HG03139 (cell line): ENCODE measurements at regions not wholly inside any gene's neighbourhood (a gene's known extent, or its start where the extent isn't known, plus 50 kb on each side); places are given as distances from the start of the nearest gene placed in this dataset.
"Not testable (repeated sequence)": the region's sequence is repeated elsewhere in the genome, so short reads cannot be mapped to it uniquely, and the experiment has no call there.

ENCODE experiments used
- ATAC-seq: cut with Tn5 transposase; IDR thresholded peaks from one replicate; pipeline ENCODE4 v1.9.1; 2021; ENCODE audit not compliant: unreplicated experiment

GRCh38 chr6:10138917-10139316, 276.0 kb downstream of the TFAP2A start:
- ATAC-seq: no peak

GRCh38 chr6:10136636-10137035, 278.2 kb downstream of the TFAP2A start:
- no peak for ATAC-seq

GRCh38 chr6:10134185-10134584, 280.7 kb downstream of the TFAP2A start:
- ATAC-seq: not testable (repeated sequence)

- no peak for ATAC-seq
Measured at GRCh38 chr6:10128721-10129120, 286.2 kb downstream of the TFAP2A start.

- no peak for ATAC-seq
Measured at GRCh38 chr6:10122164-10122563, 292.7 kb downstream of the TFAP2A start.

GRCh38 chr6:10112871-10113549, 301.9 kb downstream of the TFAP2A start:
- no peak for ATAC-seq

- no peak for ATAC-seq
Measured at GRCh38 chr6:10111975-10112374, 302.9 kb downstream of the TFAP2A start.

GRCh38 chr6:10101551-10102252, 313.2 kb downstream of the TFAP2A start:
- no peak for ATAC-seq

- no peak for ATAC-seq
Measured at GRCh38 chr6:10099529-10100140, 315.2 kb downstream of the TFAP2A start.

- no peak for ATAC-seq
Measured at GRCh38 chr6:10098756-10099528, 315.9 kb downstream of the TFAP2A start.

- ATAC-seq: no peak
Measured at GRCh38 chr6:10093282-10093681, 321.6 kb downstream of the TFAP2A start.

GRCh38 chr6:10084111-10084986, 330.5 kb downstream of the TFAP2A start:
- no peak for ATAC-seq

- no peak for ATAC-seq
Measured at GRCh38 chr6:10082385-10082784, 332.5 kb downstream of the TFAP2A start.

- ATAC-seq: no peak
Measured at GRCh38 chr6:10081957-10082356, 332.9 kb downstream of the TFAP2A start.

- no peak for ATAC-seq
Measured at GRCh38 chr6:10081075-10081474, 333.8 kb downstream of the TFAP2A start.

- no peak for ATAC-seq
Measured at GRCh38 chr6:10080561-10080960, 334.3 kb downstream of the TFAP2A start.

GRCh38 chr6:10078581-10078980, 336.3 kb downstream of the TFAP2A start:
- no peak for ATAC-seq

GRCh38 chr6:10074726-10075125, 340.1 kb downstream of the TFAP2A start:
- ATAC-seq: not testable (repeated sequence)

- no peak for ATAC-seq
Measured at GRCh38 chr6:10073341-10073740, 341.5 kb downstream of the TFAP2A start.

GRCh38 chr6:10071631-10072220, 343.1 kb downstream of the TFAP2A start:
- ATAC-seq: no peak
